TTC549 (cell line): ENCODE measurements at regions not wholly inside any gene's neighbourhood (a gene's known extent, or its start where the extent isn't known, plus 50 kb on each side); places are given as distances from the start of the nearest gene placed in this dataset.
"Not testable (repeated sequence)": the region's sequence is repeated elsewhere in the genome, so short reads cannot be mapped to it uniquely, and the experiment has no call there.

Experiments used
- FAIRE-seq: peaks from 2 replicates; lab custom pipeline; 2012; peaks lifted over from hg19 to GRCh38; lab: Jason Lieb, UNC

DNA sequence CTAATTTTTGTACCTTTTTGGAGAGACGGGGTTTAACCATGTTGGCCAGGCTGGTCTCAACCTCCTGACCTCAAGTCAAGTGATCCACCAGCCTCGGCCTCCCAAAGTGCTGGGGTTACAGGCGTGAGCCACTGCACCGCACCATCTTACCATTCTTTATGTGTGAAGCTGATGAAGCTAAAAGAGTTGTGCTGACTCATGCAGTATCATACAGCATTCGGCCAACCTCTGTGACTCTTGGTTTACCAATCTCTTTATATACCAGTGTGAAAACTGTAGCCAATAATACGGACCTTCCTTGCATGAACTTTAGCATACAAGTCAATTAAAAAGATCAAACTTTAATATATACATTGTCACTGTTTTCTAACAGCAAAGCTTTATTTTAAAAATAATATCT, 878.2 kb upstream of the MBL2 start:
- no peak for FAIRE-seq

DNA sequence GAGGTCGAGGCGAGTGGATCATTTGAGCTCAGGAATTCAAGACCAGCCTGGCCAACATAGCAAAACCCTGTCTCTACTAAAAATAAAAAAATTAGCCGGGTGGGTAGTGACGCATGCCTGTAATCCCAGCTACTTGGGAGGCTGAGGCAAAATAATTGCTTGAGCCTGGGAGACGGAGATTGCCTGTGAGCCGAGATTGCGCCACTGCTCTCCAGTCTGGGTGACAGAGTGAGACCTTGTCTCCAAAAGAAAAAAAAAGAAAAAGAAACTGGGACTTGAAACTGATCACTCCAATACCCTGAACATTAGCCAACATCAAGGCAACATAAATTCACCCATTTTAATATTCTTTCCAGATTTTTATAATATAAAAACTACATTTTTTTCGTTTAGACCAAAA, 874.6 kb upstream of the MBL2 start:
- not testable (repeated sequence) for FAIRE-seq

DNA sequence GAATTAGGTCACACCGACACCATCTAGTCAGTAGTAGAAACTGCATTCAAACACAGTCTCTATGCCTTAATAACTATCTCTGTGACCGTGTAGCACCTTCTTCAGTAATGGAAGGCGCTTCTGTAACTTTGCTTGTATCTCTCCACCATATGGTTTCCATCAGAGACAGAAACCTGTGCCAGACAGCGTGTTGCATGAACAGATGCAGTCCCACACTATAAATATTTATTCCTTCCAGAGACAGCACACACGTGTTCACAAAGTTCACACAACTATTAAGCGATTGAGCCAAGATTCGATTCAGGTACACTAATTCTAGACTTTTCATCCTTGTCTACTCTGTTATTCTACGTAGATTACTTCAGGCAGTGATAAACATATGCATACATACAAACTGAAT, 873.9 kb upstream of the MBL2 start:
- FAIRE-seq = no peak

DNA sequence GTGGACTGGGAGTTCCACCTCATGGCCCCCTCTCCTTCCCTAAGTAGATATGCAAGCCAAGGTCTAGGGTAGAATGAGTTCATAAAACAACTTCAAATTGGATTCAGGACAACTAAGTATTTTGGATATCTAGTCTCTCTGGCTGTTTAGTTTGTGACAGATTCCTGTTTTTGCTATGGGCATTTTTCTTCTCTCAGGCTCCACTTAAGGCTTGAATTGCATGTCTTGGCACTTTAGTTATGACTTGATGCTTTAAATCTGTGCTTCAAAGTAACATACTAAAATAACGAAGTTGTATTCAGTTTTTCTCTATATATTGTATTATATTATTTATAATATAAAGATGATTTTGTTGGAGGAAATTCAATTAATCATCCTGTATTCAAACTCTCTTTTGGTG, 873.4 kb upstream of the MBL2 start:
- FAIRE-seq = no peak

DNA sequence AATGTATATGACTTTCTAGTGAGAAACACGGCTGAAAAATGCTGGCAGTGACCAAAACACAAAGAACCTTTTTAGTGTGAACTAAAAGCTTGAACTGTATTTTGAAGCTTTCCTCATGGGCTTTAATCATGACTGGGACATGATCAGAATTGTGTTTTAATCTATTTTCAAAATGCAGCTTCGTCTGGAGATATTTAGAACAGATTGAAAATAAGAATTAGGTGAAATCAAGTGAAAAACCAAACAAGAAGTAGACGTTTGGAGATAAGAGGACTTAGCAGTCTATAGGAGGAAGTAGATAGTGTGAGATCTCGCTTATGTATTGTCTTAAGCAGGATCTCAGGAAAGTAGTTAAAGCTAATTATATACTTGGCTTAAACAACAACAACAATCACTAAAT, 865.4 kb upstream of the MBL2 start:
- no peak for FAIRE-seq

DNA sequence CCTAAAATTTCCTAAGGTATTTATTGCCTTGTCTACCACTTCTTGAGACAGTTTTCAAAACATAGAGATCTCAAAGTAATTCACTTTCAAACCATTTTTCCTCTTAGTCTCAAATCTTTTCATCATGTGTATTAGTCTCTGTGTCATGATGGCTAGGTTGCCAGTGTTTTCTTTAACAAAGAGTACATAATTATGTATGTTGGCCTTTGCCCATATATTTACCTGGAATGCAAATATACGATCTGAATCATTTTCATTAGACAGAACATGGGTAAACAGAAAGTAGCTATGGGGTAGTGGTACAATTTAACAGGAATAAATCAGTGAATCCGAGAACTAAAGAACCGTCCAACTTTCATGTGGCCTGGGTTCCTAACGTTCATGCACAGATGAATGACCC, 852.1 kb upstream of the MBL2 start:
- no peak for FAIRE-seq

DNA sequence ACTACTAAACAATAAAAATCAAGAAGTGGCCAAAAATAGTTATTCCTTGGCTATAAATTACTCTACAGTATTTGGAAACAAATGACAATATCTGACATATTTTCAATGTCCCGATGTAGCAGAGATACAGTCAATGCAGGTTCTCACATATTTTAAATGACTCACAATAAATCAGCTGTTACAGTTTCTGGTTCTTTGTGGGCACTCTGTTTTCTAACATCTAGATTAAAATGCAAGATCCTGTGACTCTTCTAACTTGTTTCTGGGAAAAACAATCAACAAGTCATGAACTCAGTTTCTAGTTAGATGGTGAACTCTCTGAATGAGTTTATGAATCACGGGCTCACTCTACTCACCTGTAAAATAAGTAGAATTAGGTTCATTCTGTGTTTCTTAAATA, 849.6 kb upstream of the MBL2 start:
- no peak for FAIRE-seq

DNA sequence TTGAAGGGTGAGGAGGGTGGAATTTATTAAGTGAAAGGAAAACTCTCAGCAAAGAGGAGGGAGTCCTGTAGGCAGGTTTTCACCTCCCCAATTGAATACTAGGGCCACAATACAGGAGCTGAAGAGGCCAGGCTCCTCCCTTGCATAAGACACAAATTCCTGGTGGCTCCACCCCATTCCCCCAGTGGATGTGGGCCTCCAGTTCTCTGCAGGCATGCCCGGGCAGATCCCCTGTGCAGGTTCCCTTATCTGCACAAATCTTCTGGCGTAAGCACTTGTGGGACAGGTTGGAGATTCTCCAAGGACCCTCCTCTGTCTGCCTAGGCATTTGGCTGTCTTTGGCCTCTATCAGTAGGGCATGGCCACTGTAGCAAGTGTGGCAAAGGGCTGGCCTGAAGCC, 847.1 kb upstream of the MBL2 start:
- no peak for FAIRE-seq

DNA sequence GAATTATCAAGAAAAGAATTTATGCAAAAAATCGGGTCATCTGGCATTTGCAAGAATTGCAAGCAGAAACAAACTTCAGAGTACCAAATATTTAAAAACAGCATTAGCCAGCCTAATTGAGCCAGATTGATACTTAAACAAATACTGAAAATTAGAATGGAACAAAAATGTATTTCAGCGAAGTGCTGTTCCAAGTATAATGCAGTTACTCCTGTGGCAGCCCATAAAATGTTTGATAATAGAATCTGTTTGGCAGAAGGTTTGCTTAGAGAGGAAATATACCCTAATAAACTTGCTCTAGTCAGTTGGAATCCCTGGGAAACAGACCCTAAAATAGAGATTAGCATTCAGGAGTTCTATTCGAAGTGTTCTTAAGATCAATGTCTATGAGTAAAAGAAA, 835.1 kb upstream of the MBL2 start:
- FAIRE-seq = no peak

DNA sequence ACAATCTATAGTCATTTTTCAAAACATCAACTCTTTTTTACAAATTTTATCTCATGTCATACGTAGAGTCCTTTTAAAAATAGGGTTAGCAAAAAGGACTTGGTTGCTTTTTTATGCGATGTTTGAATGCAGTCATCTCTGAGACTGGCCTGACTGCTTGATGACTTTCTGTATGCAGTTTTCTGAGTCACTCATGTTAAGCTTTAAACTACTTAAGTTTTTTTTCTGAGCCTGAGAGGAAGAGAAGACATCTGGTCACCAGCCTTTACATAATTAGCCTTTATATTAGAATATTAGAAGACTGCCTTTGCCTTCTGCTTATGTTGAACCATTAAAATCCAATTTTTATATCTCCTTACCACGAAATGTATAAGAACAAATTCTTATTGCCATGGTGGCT, 834.4 kb upstream of the MBL2 start:
- no peak for FAIRE-seq

DNA sequence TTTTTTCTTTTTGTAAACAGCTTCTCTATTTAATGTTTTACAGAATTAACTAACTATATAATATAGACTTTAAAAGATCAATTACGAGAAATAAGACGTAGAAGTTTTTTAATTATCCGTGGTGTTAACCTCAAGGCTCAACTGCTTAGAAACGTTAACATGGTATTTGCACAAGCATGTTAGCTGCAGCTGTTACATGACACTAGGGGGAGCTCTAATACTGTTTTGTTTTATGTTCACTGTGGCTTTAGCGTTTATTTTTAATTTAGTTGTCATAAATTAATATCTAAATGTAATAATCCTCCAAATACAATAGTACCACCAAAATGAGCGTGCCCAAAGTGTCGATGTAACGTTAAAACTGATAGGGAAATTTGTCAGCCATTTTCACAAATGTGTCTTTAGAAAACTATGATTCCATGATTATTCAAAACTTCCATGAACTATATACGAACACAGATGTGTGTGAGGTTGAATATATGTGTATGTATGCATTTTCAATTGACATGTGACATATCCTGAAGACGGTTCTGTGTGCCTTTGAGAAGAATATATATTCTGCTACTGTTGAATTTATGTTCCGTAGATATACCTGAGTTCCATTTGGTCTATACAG, 828.8 kb upstream of the MBL2 start:
- FAIRE-seq = peak; percentile 89

DNA sequence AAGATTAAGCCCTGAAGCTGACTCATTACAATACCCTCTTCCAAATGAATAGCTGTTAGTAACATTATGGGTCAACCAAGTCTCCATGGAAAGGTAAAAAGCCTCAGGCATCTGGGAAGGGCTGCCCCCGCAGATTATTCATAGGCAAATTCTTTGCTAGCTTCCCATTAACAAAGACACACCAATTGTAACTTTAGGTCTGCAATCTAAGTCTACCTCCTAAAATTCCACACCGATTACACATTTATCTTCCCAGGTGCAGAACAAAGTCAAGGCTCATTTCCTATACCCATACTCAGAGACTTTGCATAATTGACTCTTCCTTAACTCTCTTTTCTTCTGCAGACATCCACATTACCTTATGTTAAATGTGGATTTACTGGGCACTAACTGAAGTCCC, 826.3 kb upstream of the MBL2 start:
- FAIRE-seq = peak; percentile 3

DNA sequence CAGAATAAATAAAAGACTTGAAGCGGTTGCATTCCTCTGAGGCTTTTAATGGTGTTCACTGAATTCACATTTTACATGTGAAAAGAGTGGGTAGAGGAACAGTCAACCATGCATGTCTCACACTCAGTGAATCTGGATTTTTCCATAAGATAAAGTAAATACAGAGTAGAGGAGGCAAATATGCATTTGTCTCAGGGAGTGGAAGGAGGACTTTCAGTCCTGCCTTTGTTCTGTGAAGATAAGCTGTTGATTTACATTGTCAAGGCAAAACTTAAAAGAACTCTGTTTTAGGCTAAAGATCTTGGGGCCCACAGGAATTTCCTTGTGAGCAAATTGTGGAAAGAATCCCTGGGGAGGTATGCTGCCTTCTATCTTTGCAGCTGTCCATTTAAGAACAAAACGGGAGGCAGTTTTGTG, 825.3 kb upstream of the MBL2 start:
- no peak for FAIRE-seq

DNA sequence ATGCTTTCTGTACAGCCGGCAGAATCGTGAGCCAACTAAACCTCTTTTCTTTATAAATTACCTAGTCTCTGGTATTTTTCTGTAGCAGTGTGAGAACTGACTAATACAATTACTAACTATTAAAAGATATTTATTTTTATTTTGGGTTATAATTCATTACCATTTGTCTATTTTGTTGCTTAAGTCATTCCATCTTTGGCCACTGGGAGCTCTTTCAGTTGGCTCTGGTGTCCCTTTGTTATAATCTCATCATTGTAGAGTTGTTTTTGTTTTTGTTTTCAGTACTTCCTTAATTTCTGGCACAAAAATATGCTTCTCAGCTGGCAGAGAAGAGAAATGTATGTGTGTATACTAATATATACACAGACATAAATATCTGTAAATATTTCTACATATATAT, 807.9 kb upstream of the MBL2 start:
- FAIRE-seq = peak; percentile 56

DNA sequence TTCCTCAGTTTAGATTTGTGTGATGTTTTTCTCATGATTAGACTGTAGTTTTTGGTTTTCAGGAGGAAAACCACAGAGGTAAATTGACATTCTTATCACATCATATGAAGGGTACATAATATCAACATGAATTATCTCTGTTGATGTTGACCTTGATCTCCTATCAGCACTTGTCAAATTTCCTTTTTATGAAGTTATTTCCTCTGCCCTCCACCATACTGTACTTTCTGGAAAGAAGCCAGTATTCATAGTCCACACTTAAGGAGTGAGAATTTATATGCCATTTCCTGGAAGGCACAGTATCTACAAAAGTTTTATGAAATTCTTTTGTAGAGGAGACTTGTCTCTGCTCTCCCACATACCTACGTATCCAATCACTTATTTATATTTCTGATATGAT, 807.2 kb upstream of the MBL2 start:
- peak; percentile 81 for FAIRE-seq

DNA sequence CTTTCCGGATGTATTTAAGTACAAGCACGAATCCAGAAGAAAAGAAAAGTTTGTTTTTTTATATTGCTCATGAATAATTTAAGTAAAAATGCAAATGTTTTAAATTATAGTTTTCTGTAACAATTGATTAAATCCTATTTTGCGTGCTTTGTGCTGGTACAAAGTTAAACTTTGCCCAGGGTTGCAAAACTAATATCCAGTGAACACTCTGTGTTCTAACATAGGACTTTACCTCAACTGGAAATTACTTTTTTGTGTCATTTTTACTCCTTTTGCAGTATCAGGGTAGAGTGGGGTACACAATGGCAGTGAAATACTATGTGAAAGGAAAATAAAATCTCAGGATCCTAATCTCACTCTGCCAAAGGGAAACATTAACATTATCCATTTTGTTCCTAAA, 801.4 kb upstream of the MBL2 start:
- no peak for FAIRE-seq

DNA sequence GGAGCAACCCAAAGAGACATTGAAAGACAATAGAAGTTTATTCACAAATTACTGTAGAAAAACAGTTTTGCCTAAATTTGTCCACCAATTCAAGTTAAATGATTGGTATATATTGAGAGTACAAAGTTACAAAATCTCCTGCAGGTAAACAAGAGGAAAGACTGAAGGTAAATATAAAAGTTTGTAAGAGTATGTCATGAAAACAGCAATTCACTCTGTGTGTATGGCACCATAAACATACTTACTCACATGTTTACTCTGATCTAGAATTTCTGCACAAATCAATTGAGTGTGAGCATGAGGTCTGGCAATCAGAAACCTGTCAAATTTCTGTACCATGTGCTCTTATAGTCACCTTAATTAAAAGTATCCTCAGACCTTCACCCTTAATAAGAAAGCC, 800.9 kb upstream of the MBL2 start:
- no peak for FAIRE-seq

DNA sequence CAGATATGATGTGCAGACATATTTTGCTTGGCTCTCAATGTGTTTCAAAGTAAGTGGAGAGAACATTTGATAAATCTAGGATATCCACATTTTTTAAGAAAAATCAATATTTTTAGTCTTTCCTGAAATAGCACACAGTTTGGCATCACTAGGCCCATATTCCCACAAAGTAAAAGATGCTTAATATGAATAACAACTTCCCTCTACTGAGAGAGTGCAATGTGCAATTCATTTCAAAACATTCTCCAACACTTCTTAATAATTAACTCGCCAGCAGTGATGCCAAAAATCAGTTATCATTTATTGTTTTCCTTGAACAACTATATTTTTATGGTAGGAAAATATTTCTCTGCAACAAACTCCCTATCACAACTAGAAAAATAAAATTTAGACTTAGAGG, 800.2 kb upstream of the MBL2 start:
- no peak for FAIRE-seq

DNA sequence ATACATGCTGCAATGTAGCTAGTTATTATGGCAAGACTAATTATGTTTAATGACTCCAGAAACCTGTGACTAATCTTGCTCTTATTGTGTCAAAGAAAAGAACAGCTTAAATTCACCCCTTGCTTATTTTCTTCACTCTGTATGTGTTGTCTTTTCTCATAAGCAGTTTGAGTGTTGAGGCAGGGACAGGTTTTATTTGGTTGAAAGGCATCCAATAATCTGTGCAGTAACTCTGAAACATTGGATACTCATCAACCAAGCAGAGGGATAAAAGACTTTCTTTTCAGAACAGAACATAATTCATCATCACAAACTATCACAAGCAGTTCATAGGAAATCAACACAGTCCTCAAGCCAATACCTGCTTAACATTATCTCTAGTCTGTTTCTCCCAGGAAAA, 797.6 kb upstream of the MBL2 start:
- no peak for FAIRE-seq

DNA sequence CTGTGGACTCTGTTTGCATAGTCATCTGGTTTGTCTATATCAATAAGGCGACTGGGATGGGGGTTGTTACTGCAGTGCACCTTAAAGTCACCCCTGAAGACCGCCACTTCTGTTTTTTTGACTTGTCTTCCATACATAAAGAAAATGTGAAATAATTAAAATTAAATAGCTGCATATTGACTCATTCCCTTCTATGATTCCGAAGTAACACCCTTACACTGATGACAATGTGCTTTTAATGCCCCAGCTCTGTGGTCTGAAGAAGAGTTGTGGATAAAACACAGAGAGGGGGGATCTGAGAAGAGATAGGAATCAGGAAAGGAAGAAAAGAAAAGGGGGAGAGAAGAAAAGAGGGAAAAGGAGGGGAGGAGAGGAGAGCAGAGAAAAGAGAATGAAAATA, 796.9 kb upstream of the MBL2 start:
- FAIRE-seq = no peak

DNA sequence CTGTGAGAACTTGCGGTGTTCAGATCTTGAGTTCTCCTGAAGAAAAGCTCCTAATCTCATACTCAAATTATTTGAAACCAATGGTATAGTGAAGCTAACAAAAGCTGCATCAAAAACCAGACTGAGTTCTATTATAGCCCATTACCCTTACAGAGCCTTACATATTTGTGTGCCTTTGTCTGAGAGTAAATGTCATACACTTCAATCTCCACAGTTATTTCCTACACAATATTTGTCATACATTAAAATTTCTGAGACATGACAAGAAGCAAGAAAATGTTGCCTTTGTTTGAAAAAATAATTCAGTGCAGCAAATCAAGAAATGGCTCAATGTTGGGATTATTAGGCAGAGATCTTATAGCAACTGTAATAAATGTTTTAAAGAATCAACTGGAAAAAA, 776.1 kb upstream of the MBL2 start:
- FAIRE-seq = no peak

DNA sequence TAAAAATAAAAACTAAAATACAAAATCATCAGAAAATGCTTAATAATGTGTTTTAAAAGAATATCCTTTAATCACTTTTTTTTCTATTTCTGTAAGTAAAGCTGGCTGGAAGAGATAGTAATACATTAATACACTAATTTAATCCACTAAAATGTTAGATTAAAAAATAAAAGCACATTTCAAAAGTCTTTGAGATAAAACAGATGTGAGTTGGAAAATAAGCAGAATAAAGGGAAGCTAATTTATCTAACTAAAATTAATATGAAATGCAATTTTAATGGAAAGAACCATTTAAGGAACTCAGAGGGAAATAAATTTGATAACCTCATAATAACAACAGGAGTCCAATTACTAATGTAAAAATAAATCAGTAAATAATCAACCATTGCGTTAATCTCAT, 774.8 kb upstream of the MBL2 start:
- FAIRE-seq = no peak

DNA sequence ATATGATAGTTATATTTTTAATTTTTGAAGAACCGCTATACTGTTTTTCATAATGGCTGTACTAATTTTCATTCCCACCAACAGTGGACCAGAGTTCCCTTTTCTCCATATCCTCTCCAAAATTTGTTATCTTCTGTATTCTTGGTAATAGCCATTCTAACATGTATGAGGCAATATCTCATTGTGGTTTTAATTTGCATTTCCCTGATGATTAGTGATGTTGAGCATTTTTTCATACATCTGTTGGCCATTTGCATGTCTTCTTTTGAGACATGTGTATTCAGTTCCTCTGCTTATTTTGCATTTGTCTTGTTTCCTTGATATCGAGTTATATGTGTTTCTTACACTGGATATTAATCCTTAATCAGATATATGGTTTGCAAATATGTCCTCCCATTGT, 770.8 kb upstream of the MBL2 start:
- FAIRE-seq = no peak

DNA sequence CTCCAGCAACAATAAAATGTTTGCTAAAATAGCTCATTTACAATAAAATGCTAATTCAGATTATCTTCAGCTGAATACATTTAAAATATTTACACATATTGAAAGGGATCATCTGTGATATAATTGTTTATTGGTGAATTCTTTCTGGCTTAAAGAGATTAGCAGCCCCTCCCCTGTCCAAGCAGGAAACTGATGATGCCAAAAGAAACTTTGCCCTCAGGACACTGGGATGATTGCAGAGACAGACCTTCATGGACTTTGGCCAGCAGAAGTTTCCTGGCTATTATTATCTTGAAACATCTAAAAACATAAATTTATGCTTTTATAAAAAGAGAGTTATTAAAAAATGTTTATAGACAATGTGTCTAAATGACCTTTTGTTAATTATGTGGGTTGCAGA, 764.9 kb upstream of the MBL2 start:
- no peak for FAIRE-seq

DNA sequence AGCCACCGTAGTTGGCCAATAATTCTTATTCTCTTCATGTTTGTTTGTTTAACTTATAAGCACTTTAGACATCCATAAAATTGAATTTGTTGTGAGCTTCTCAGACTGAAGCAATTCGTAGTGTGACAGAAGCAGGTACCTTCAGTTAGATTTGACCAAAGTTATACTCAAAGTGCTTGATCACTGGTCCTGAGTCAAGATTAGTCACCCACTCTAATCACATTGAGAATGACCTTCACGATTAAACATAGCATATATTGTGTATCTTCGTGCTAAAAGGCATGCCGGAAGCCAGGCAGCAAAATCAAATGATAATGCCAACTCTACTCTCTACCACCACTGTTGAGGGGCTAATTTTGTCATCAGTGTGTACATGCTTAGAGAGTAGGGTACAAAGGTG, 763.7 kb upstream of the MBL2 start:
- no peak for FAIRE-seq
